ENCODE measurements at regions not wholly inside any gene's neighbourhood (a gene's known extent, or its start where the extent isn't known, plus 50 kb on each side); places are given as distances from the start of the nearest gene placed in this dataset.
"Not testable (repeated sequence)": the region's sequence is repeated elsewhere in the genome, so short reads cannot be mapped to it uniquely, and the experiment has no call there.

GRCh38 chr12:83514372-83514771, 827.7 kb downstream of the TMTC2 start:
- no peak for DNase-seq

DNA sequence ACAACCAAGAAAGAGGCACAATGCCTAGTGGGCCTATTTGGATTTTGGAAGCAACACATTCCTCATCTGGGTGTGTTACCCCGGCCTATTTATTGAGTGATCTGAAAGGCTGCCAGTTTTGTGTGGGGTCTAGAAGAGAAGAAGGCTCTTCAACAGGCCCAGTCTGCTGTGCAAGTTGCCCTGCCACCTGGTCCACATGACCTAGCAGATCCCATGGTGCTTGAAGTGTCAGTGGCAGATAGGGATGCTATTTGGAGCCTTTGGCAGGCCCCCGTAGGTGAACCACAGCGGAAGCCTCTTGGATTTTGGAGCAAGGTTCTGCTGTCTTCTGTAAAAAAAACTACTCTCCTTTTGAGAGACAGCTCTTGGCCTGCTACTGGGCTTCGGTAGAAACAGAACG, 820.1 kb downstream of the TMTC2 start:
- DNase-seq = no peak

DNA sequence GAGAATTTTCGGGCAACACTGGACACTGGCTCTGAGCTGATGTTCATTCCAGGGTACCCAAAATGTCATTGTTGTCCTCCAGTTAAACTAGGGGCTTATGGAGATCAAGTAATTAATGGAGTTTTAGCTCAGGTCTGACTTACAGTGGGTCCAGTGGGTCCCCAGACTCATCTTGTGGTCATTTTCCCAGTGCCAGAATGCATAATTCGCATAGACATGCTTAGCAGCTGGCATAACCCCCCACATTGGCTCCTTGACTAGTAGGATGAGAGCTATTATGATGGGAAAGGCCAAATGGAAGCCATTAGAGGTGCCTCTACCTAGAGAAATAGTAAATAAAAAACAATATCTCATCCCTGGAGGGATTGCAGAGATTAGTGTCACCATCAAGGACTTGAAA, 818.9 kb downstream of the TMTC2 start:
- no peak for DNase-seq

GRCh38 chr12:83499894-83500293, 813.2 kb downstream of the TMTC2 start:
- not testable (repeated sequence) for DNase-seq

GRCh38 chr12:83477696-83478095, 791.0 kb downstream of the TMTC2 start:
- no peak for DNase-seq

DNA sequence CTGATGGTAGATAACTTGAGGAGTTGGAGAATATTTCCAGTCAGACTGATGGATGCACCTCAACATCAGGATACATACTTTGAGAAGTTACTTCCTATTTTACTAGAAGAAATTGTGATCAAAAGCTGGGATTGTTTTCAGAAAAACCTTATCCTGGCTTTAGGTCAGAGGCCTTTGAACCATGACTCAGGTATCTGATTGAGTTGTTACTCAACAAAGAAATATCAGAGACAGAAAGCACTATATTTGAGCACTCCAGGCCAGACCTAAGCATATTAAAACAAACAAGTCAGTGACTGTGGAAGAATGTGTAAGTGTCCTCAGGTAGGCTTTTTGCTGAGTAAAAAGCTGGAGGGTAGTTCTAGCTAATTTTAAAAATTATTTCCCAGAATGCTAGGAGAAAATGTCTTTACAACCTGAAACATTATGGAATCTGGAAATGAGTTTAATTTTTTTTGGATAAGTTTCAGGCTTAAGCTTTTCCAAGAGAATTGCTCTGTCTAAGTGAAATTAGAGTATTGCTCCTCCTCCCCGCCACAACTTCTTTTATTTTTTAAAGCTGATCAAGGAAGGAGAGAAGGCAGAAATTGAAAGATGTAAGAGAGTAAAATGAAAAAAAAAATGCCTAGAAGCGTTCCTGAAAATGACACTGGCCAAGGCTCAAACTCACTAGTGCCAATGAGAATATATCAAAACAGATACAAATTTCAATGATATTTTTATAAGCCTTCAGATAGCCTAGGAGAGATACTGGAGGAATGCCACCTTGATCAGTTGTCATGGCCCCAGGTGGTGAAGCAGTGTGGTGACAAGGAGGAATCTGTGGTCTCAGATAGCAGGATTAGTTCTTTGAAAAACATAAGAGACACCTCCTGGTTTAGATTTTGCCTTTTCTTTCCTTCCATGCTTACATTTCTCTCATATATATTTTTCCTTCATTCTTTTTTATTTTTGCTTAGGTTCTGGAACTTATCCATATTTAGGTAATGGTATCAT, 790.3 kb downstream of the TMTC2 start:
- DNase-seq = no peak

- DNase-seq = no peak
These were observed 789.3 kb downstream of the TMTC2 start for GRCh38 chr12:83476006-83476405.

- no peak for DNase-seq
These were observed 787.7 kb downstream of the TMTC2 start for GRCh38 chr12:83474369-83474768.

GRCh38 chr12:83473408-83474095, 786.8 kb downstream of the TMTC2 start:
- no peak for DNase-seq

GRCh38 chr12:83472772-83473171, 786.1 kb downstream of the TMTC2 start:
- no peak for DNase-seq

GRCh38 chr12:83472350-83472749, 785.6 kb downstream of the TMTC2 start:
- no peak for DNase-seq

GRCh38 chr12:83471341-83471740, 784.6 kb downstream of the TMTC2 start:
- DNase-seq = no peak

- no peak for DNase-seq
These were observed 784.0 kb downstream of the TMTC2 start for GRCh38 chr12:83470749-83471148.

- no peak for DNase-seq
These were observed 782.5 kb downstream of the TMTC2 start for GRCh38 chr12:83468988-83469908.

GRCh38 chr12:83465632-83466031, 778.9 kb downstream of the TMTC2 start:
- DNase-seq = no peak

GRCh38 chr12:83462419-83462818, 775.7 kb downstream of the TMTC2 start:
- DNase-seq = no peak

GRCh38 chr12:83461336-83461935, 774.7 kb downstream of the TMTC2 start:
- no peak for DNase-seq

DNA sequence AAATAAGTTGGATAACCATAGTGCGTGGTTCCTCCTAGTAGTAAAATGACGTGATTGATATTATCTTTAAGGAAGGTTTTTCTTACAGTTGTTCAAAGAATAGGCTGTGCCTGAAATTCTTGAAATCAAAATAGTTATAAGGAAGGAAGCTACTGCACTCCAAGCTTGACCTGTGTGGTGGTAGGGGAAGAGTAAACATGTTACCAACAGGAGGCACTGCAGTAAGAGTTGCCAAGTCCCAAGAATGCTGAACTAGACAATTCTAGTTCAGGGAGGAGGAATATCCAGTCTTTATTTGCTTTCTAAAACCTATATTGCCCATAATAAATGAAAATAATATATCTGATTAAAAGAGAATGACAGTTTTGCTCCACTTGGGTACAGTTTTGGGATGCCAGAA, 764.5 kb downstream of the TMTC2 start:
- DNase-seq = no peak

DNA sequence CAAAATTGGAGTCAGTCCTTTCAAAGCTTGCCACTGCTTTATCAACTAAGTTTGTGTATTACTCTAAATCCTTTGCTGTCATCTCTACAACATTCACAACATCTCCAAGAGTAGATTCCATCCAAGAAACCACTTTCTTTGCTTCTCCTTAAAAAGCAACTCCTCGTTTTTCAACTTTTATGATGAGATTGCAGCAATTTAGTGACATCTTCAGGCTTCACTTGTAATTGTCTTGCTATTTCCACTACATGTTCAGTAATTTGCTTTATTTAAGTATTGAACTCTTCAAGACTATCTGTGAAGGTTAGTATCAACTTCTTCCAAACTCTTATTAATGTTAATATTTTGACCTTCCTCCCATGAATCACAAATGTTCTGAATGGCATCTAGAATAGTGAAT, 747.9 kb downstream of the TMTC2 start:
- no peak for DNase-seq

- no peak for DNase-seq
These were observed 745.5 kb downstream of the TMTC2 start for GRCh38 chr12:83432176-83432719.

- DNase-seq = not testable (repeated sequence)
These were observed 741.0 kb downstream of the TMTC2 start for GRCh38 chr12:83427586-83428136.

GRCh38 chr12:83414981-83415380, 728.3 kb downstream of the TMTC2 start:
- DNase-seq = no peak

Data from activated CD4-positive, alpha-beta T cell treated with anti-CD3 and anti-CD28 coated beads, Interleukin-2, amount 50 U/mL, for 48 hours (primary cell).